GM12872 (cell line): ENCODE measurements at regions not wholly inside any gene's neighbourhood (a gene's known extent, or its start where the extent isn't known, plus 50 kb on each side); places are given as distances from the start of the nearest gene placed in this dataset.

Source experiments
- CTCF ChIP-seq: IDR thresholded peaks from 3 replicates; pipeline ENCODE4 v1.5.1; 2011; ENCODE audit warnings: low read depth, mild to moderate bottlenecking, low read length, moderate library complexity; ENCODE audit not compliant: insufficient read depth

- no peak for TF ChIP-seq CTCF
Observed at GRCh38 chr7:136326045-136326609, 349.0 kb upstream of the MTPN start.

GRCh38 chr7:136325578-136325977 lies 348.4 kb upstream of the MTPN start:
- no peak for TF ChIP-seq CTCF

- TF ChIP-seq CTCF = no peak
Observed at GRCh38 chr7:136325027-136325426, 347.9 kb upstream of the MTPN start.

- TF ChIP-seq CTCF = no peak
Observed at GRCh38 chr7:136324073-136324704, 347.0 kb upstream of the MTPN start.

- TF ChIP-seq CTCF = no peak
Observed at GRCh38 chr7:136312592-136312991, 335.4 kb upstream of the MTPN start.

GRCh38 chr7:136309407-136309806 lies 332.2 kb upstream of the MTPN start:
- TF ChIP-seq CTCF = no peak

GRCh38 chr7:136308230-136308629 lies 331.1 kb upstream of the MTPN start:
- TF ChIP-seq CTCF = no peak

GRCh38 chr7:136303162-136303561 lies 326.0 kb upstream of the MTPN start:
- no peak for TF ChIP-seq CTCF
